PC-3 (cell line): ENCODE measurements at regions not wholly inside any gene's neighbourhood (a gene's known extent, or its start where the extent isn't known, plus 50 kb on each side); places are given as distances from the start of the nearest gene placed in this dataset.

ENCODE experiments used
- CTCF ChIP-seq: fragments of 300-600 bp; sonication (generic); conservative IDR thresholded peaks from 2 replicates; pipeline ENCODE4 v1.5.1; 2017; ENCODE audit warnings: antibody characterized with exemption, low read depth, mild to moderate bottlenecking, low read length
- EZH2 ChIP-seq: fragments of 300-600 bp; sonication (generic); IDR thresholded peaks from one replicate; pipeline ENCODE4 v1.6.1; 2017; ENCODE audit warnings: antibody characterized with exemption, mild to moderate bottlenecking, low read length; ENCODE audit not compliant: unreplicated experiment

- TF ChIP-seq CTCF: no peak
- TF ChIP-seq EZH2: no peak
These were observed 148.0 kb upstream of the MBNL1 start for GRCh38 chr3:152120601-152121269.
